ENCODE measurements at regions not wholly inside any gene's neighbourhood (a gene's known extent, or its start where the extent isn't known, plus 50 kb on each side); places are given as distances from the start of the nearest gene placed in this dataset.

DNA sequence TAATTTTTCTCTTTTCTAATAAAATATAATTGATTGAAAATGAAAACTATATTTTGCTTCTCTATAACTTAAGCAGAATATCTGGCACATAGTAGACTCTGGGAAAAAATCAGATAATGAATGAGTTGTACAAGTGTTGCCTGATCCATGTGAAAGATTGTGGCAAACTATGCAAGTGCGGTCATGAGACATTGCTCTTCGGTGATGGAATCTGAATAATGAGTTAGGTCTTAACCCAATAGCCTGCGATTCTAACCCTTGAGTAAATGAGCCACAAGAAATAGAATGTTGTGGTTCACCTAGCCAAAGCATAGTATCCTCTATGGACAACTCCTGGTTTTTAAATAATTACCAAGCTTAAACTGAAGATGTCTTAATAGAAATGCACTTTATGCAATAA, 333.7 kb upstream of the LUZP2 start:
- TF ChIP-seq, protein P1, sequence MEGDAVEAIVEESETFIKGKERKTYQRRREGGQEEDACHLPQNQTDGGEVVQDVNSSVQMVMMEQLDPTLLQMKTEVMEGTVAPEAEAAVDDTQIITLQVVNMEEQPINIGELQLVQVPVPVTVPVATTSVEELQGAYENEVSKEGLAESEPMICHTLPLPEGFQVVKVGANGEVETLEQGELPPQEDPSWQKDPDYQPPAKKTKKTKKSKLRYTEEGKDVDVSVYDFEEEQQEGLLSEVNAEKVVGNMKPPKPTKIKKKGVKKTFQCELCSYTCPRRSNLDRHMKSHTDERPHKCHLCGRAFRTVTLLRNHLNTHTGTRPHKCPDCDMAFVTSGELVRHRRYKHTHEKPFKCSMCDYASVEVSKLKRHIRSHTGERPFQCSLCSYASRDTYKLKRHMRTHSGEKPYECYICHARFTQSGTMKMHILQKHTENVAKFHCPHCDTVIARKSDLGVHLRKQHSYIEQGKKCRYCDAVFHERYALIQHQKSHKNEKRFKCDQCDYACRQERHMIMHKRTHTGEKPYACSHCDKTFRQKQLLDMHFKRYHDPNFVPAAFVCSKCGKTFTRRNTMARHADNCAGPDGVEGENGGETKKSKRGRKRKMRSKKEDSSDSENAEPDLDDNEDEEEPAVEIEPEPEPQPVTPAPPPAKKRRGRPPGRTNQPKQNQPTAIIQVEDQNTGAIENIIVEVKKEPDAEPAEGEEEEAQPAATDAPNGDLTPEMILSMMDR (IDR thresholded peaks at IDR 0.05) = no peak
- no peak for TF ChIP-seq POLR2A (IDR thresholded peaks at IDR 0.05)

All from esophagus squamous epithelium (tissue), 4 donors.